Caco-2 (cell line): ENCODE measurements at regions not wholly inside any gene's neighbourhood (a gene's known extent, or its start where the extent isn't known, plus 50 kb on each side); places are given as distances from the start of the nearest gene placed in this dataset.

Source experiments
- BruUV-seq: library from RNA; stranded (reverse); fragments of 400-500 nt; replicated peaks from 2 replicates; lab custom pipeline; 2021; lab: Mats Ljungman, UMichigan
- CTCF ChIA-PET: fragments of 300-600 bp; sonication (Branson Sonifier 250); formaldehyde crosslinking; loops from one replicate; lab custom pipeline; 2022; ENCODE audit warnings: antibody characterized with exemption; lab: Charles Lee
- POLR2A ChIA-PET: fragments of 300-600 bp; sonication (Branson Sonifier 250); formaldehyde crosslinking; loops from one replicate; lab custom pipeline; 2022; ENCODE audit warnings: antibody characterized with exemption; lab: Charles Lee
- DNase-seq, 2 experiments: peaks; one replicate each; pipeline versions ENCODE4 v3.0.0 to v3.0.0-alpha.2; 2020 to 2022
- H3K27me3 ChIP-seq: replicated peaks from 2 replicates; pipeline ENCODE4 v1.6.0; 2011; ENCODE audit warnings: low read length; ENCODE audit not compliant: control insufficient read depth, insufficient read depth
- H3K36me3 ChIP-seq: 2 replicates; pipeline ENCODE4 v1.5.1; 2011; ENCODE audit warnings: low read length; ENCODE audit not compliant: control insufficient read depth, insufficient read depth
- H3K4me1 ChIP-seq: fragments of 250-450 bp; sonication (Bioruptor Pico); 2 replicates; pipeline ENCODE4 v1.5.1; 2020; ENCODE audit warnings: mild to moderate bottlenecking
- H3K4me3 ChIP-seq: 2 replicates; pipeline ENCODE4 v1.5.1; 2011; ENCODE audit warnings: low read depth, mild to moderate bottlenecking, control low read depth, low read length
- H3K9me3 ChIP-seq: fragments of 250-450 bp; sonication (Bioruptor Pico); 2 replicates; pipeline ENCODE4 v1.5.1; 2020; ENCODE audit warnings: mild to moderate bottlenecking, moderate library complexity
- H3K27ac Mint-ChIP-seq: one replicate; pipeline ENCODE4 v1.8.0; 2022; ENCODE audit warnings: mixed read lengths; ENCODE audit not compliant: unreplicated experiment
- H3K27me3 Mint-ChIP-seq: one replicate; pipeline ENCODE4 v1.8.0; 2022; ENCODE audit warnings: mixed read lengths; ENCODE audit not compliant: insufficient read depth, unreplicated experiment
- H3K36me3 Mint-ChIP-seq: one replicate; pipeline ENCODE4 v1.8.0; 2022; ENCODE audit warnings: mild to moderate bottlenecking, mixed read lengths; ENCODE audit not compliant: insufficient read depth, unreplicated experiment
- H3K4me1 Mint-ChIP-seq: one replicate; pipeline ENCODE4 v1.8.0; 2022; ENCODE audit warnings: low read depth, mixed read lengths; ENCODE audit not compliant: unreplicated experiment
- H3K4me3 Mint-ChIP-seq: one replicate; pipeline ENCODE4 v1.8.0; 2022; ENCODE audit warnings: mild to moderate bottlenecking, moderate library complexity, mixed read lengths; ENCODE audit not compliant: unreplicated experiment
- H3K9me3 Mint-ChIP-seq: one replicate; pipeline ENCODE4 v1.8.0; 2022; ENCODE audit warnings: mixed read lengths; ENCODE audit not compliant: unreplicated experiment
- CTCF ChIP-seq, 2 experiments: fragments of 200-600 bp in 1 of 2; IDR thresholded peaks; 1 replicate in 1 of 2; 2 replicates in 1 of 2; pipeline versions ENCODE4 v1.5.1 to v1.8.0; 2011 to 2022; ENCODE audit warnings: antibody characterized with exemption in 1 of 2, control low read depth in 1 of 2, inconsistent platforms in 1 of 2, low read depth in 1 of 2, low read length in 1 of 2, mild to moderate bottlenecking in 1 of 2, moderate library complexity in 1 of 2; ENCODE audit not compliant: insufficient read depth in 1 of 2, severe bottlenecking in 1 of 2, unreplicated experiment in 1 of 2
- intact Hi-C: fragments of 100-400 bp; cut with micrococcal nuclease; formaldehyde crosslinking; loops from one replicate; pipeline ENCODE4 v1.10.0; 2022; ENCODE audit not compliant: unreplicated experiment

DNA sequence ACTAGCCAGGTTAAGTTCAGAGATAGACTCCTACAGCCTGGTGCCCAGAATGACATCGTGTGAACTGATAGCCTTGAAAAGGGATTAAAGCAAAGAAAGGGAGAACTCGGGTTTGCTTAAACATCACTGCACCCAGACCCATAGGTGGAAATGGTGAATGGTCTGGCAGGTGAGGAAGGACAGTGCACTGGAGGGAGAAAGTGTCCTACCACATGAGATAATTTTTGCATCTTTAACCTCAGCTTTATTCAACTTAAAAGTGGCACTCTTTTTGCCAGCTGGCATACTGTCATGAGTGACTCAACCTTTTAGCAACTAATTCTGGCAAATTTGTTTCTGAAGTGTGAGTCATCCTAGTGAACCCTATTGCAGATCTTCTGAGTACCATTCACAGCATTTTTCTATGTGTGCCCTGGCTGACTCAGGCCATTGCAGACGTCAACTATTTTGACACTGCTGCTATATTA is 53.0 kb upstream of the DAPP1 start:
- 0 out of 2 replicates have a peak, but pooled peaks cover 2% of the 10 kb centered on the region for H3K9me3 ChIP-seq
- DNase-seq, result no peak
- Mint-ChIP-seq H3K4me3 (no peak overlapping the region), H3K4me1 (no peaks in the 10 kb centered on the region), H3K9me3 (no peaks in the 10 kb centered on the region), H3K36me3 (no peaks in the 10 kb centered on the region), H3K27me3 (no peaks in the 10 kb centered on the region), H3K27ac (no peak overlapping the region)
- H3K4me1 ChIP-seq, result no peaks in the 10 kb centered on the region
- no peaks in the 10 kb centered on the region for H3K27me3 ChIP-seq
- CTCF ChIA-PET, result no interaction called here
- intact Hi-C loops, result no loop called here
- TF ChIP-seq CTCF (IDR thresholded peaks at IDR 0.05; ENCODE audit: insufficient read depth in 1 of 2, low read depth in 1 of 2, low read length in 1 of 2, severe bottlenecking in 1 of 2, unreplicated experiment in 1 of 2), result no peak
- POLR2A ChIA-PET, result no interaction called here
- BruUV-seq, result no TSS peak
- no peak overlapping the region for H3K4me3 ChIP-seq
- no peaks in the 10 kb centered on the region for H3K36me3 ChIP-seq

GRCh38 chr4:99762728-99763127 is 53.9 kb upstream of the DAPP1 start:
- intact Hi-C loops, result no loop called here
- Mint-ChIP-seq H3K27me3 (no peaks in the 10 kb centered on the region), H3K27ac (no peak overlapping the region), H3K9me3 (no peaks in the 10 kb centered on the region), H3K4me1 (no peaks in the 10 kb centered on the region), H3K36me3 (no peaks in the 10 kb centered on the region), H3K4me3 (no peak overlapping the region)
- Histone ChIP-seq H3K36me3 (no peaks in the 10 kb centered on the region), H3K9me3 (0 out of 2 replicates have a peak, but pooled peaks cover 2% of the 10 kb centered on the region), H3K4me3 (no peak overlapping the region), H3K4me1 (no peaks in the 10 kb centered on the region), H3K27me3 (no peaks in the 10 kb centered on the region)
- CTCF ChIA-PET, result no interaction called here
- DNase-seq, result no peak
- no peak for TF ChIP-seq CTCF (IDR thresholded peaks at IDR 0.05; ENCODE audit: insufficient read depth in 1 of 2, low read depth in 1 of 2, low read length in 1 of 2, severe bottlenecking in 1 of 2, unreplicated experiment in 1 of 2)
- BruUV-seq, result no TSS peak
- POLR2A ChIA-PET, result no interaction called here

- H3K9me3 Mint-ChIP-seq, result no peaks in the 10 kb centered on the region
- intact Hi-C loops, result no loop called here
- TF ChIP-seq CTCF (IDR thresholded peaks at IDR 0.05; ENCODE audit: insufficient read depth in 1 of 2, low read depth in 1 of 2, low read length in 1 of 2, severe bottlenecking in 1 of 2, unreplicated experiment in 1 of 2), result no peak
- Histone ChIP-seq H3K36me3 (no peaks in the 10 kb centered on the region), H3K4me3 (no peak overlapping the region), H3K4me1 (no peaks in the 10 kb centered on the region), H3K27me3 (no peaks in the 10 kb centered on the region), H3K9me3 (0 out of 2 replicates have a peak, but pooled peaks cover 2% of the 10 kb centered on the region)
- H3K27ac Mint-ChIP-seq, result no peak overlapping the region
- DNase-seq, result no peak
- ChIA-PET POLR2A (no interaction called here), CTCF (no interaction called here)
- no peaks in the 10 kb centered on the region for H3K4me1 Mint-ChIP-seq
- no peaks in the 10 kb centered on the region for H3K27me3 Mint-ChIP-seq
- H3K36me3 Mint-ChIP-seq, result no peaks in the 10 kb centered on the region
- no TSS peak for BruUV-seq
- H3K4me3 Mint-ChIP-seq, result no peak overlapping the region
Observed at GRCh38 chr4:99759988-99760387, 56.6 kb upstream of the DAPP1 start.
